GM12873 (cell line): ENCODE measurements at regions not wholly inside any gene's neighbourhood (a gene's known extent, or its start where the extent isn't known, plus 50 kb on each side); places are given as distances from the start of the nearest gene placed in this dataset.

Experiments used
- CTCF ChIP-seq: IDR thresholded peaks from 2 replicates; pipeline ENCODE4 v1.5.1; 2012; ENCODE audit warnings: low read depth, mild to moderate bottlenecking, moderate library complexity, low read length, control low read depth; ENCODE audit not compliant: insufficient read depth; ENCODE audit errors: missing control alignments

- no peak for TF ChIP-seq CTCF
Measured at GRCh38 chr6:126419901-126420300, 80.0 kb downstream of the CENPW start.

GRCh38 chr6:126422912-126423311 lies 83.0 kb downstream of the CENPW start:
- TF ChIP-seq CTCF, result no peak

GRCh38 chr6:126427713-126428112 lies 87.8 kb downstream of the CENPW start:
- no peak for TF ChIP-seq CTCF

- no peak for TF ChIP-seq CTCF
Measured at GRCh38 chr6:126429866-126430265, 90.0 kb downstream of the CENPW start.

GRCh38 chr6:126432564-126432963 lies 92.6 kb downstream of the CENPW start:
- no peak for TF ChIP-seq CTCF

- no peak for TF ChIP-seq CTCF
Measured at GRCh38 chr6:126433927-126434326, 94.0 kb downstream of the CENPW start.

GRCh38 chr6:126437205-126437604 lies 97.3 kb downstream of the CENPW start:
- TF ChIP-seq CTCF, result no peak
